NCI-H526 (cell line): ENCODE measurements at regions not wholly inside any gene's neighbourhood (a gene's known extent, or its start where the extent isn't known, plus 50 kb on each side); places are given as distances from the start of the nearest gene placed in this dataset.

Experiments used
- DNase-seq, 2 experiments: peaks; one replicate each; lab custom pipeline; 2025; lab: John Stamatoyannopoulos, UW

DNA sequence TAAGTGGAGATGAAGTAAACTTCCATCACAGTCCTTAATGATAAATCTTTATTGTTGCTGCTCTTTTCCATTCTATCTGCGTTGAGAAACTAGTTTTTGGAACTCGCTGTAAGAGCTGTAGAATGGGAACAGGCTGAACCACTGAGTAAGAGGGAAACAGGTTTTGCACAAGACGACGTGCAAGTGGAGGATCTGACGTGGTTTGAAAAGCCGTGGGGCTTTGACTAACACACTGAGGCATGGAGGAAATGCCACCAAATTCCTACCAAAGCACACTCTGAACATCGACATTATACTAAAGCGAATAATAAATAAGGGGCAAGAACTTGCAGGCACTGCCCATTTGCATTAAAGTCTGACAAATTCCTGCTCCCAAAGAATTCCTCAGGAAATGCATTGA is 160.6 kb downstream of the KLF6 start:
- no peak for DNase-seq

DNA sequence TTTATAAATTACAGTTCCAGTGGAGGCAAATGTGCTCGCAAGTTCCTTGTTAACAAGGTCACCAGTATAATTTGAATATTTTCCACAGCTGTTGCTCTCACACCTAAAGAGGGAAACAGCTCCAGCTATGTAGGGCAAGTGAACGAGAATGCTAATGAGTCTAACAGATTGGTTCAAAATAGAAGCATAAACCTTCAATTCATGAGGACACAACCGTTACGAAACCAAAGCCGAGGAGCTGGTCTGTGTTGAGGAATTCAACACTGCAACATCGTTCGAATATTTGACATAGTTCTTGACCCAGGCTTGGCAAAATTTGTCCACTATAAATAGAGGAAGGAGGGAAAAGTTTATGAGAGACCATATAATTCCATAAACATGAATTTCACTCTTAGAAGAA is 161.3 kb downstream of the KLF6 start:
- DNase-seq: peak; percentile 43 to 69

DNA sequence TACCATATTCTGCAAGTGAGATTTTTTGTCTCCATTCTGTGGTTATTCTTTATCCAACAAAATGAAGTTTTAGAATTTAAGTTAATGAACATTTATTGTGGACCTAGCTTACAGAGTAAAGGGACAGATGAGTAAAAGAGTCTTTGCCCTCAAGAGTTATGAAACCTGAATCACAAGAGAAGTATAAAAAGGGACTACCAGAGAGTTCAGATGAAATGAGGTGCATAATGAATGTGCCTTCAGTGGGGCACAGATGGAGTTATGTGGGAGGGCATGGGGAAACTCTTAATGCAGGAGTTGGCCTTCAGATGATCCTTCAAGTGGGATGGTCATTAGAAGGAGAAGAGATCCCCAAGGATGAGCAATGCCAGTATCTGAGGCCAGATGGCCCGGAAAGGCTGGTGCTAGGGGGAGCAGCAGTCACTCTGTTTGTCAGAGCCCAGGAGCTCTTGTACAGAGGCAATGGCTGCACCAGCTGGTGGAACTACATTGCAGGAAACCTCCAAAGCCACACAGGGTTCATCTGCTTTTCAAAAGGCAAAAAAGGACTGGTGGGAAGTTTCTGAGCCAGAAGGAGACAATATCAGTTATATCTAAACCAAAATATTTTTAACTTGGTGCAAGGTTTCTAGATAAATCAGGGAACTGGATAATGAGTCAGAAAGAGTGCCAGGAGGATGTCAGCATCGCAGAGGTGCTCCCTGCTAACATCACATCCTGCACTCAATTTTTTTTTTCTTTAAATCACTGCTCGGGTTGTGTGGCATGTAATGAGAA is 162.0 kb downstream of the KLF6 start:
- no peak for DNase-seq

DNA sequence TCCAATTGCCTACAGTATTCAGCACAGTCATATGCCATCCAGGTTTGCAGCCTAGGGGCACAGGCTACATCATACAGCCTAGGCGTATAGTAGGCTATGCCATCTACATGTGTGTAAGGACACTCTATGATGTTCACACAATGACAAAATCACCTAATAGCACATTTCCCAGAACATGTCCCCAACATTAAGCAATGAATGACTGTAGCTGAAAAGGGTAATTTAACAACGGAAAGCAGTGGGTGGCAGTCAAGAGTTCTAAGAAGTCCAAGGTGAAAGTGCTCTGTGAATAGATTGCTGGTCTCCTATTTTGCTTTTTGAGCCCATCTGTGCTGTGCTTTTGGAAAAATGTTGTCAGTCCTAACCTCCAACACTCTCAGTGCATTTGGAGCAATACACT is 162.6 kb downstream of the KLF6 start:
- DNase-seq: no peak

DNA sequence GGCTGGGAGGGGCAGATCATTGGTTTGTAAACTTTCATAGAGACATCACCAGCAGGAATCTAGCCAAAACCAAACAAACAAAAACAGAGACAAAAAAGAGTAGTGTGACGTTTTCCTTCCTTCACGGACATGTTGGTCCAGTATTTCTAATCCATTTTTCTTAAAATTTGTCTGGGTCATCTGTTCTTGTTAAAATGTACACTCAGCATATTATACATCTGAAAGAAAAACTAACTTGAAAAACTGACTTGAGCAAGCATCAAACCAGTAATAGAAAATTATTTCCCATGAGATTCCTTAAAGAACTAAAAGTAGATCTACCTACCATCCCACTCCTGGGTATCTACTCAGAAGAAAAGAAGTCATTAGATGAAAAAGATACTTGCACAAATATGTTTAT is 164.2 kb downstream of the KLF6 start:
- no peak for DNase-seq

DNA sequence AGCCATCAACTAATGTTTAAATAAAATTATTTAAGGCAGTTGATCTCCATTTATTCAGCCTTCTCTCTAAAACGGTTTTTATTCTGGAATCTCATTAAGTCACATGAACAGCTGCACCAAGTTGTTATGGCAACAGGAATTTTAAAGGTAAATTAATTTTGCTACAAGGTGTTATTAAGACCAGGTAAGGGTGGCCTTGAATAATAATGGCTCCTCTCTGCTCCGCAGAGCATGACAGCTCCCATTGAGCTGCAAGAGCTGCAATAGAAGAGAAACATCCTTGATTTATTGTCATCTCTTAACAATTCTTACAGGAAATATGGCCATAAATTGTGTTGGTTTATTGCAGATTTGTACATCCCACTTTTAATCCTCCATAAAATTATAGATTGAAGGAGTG is 165.8 kb downstream of the KLF6 start:
- DNase-seq: peak in 1 of 2 experiments; percentile 14

DNA sequence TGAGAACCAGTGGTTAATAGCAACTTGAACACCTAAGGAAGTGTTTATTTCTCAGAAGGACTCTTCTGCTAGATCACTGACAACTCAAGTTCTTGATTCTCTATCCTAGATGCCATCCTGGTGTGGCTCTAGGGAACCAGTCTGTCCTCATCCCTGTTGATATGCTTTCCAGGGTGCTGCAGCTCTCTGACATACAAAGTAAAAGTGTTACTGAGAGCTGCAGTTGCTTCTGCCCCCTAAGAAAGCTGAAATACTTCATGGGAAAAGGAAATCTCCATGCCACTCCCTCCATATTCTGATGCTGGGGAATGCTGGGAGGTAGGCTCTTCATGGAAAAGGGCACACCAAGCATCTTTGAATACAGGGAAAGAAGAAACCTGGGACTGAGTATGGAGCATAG is 168.1 kb downstream of the KLF6 start:
- no peak for DNase-seq

DNA sequence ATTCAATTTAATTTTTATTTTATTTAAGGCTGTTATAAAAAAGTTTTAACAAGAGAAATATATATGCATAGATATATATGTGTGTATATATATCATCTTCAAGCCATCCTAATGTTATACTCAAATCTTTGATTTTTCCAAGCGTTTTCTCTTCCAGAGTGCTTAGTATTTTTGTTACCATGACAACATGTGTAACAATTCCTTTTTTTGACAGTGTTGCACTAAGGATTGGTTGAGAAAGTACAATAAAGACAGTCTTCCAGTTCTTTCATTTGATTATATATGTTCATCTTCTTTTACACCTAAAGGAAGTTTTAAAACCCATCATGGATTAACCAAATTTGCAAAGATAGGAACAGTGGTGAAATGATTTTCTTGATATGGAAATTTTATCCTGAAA is 171.7 kb downstream of the KLF6 start:
- DNase-seq: no peak

DNA sequence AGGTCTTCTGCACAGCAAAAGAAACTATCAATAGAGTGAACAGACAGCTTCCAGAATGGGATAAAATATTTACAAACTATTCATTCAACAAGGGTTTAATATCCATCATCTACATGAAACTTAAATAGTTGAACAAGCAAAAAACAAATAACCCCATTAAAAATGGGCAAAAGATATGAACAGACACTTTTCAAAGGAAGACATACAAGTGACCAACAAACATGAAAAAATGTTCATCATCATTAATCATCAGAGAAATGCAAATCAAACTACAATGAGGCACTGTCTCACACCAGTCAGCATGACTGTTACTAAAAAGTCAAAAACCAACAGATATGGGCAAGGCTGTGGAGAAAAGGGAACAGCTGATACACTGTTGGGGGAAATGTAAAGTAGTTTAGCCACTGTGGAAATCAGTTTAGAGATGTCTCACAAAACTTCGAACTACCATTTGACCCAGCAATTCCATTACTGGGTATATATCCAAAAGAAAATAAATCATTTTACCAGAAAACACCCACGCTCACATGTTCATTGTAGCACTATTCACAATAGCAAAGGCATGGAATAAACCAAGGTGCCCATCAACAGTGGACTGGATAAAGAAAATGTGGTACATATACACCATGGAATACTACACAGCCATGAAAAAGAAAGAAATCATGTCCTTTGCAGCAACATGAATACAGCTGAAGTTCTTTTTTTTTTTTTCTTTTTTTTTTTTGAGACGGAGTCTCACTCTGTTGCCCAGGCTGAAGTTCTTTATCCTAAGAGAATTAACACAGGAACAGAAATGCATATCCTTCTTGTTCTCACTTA is 172.6 kb downstream of the KLF6 start:
- DNase-seq: no peak

DNA sequence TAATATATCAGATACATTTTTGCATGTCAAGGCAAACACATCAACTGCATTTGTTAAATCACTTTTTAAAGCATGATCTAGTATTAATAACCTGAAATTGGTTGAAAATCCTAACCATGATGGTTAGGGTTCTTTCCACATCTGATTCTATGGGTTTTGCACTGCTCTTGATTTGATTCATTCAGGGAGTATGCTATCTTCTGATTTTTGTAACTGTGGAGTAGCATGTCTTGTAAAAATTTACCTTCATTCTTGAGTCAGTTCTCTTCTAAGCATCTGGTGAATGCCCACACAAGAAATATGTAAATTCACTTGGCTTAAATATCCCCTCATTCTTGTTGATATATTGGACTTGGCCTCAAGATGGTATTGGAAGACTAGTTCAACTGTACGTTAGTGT is 178.7 kb downstream of the KLF6 start:
- no peak for DNase-seq

DNA sequence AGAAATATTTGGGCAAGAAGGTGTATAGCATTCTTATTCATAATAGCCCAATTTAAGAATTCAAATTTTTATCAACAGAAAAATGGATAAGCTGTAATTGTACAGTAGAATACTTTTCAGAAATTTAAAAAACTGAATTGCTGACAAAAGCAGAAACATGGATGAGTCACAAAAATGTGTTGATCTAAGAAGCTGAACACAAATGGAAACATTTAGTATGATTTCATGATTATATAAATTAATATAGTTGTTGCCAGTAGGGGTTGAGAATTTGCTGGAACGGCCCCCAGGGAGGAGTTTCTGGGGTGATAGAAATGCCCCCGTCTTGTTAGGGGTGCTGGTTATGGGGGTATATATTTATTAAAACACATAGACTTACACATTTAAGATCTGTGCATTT is 179.1 kb downstream of the KLF6 start:
- no peak for DNase-seq

DNA sequence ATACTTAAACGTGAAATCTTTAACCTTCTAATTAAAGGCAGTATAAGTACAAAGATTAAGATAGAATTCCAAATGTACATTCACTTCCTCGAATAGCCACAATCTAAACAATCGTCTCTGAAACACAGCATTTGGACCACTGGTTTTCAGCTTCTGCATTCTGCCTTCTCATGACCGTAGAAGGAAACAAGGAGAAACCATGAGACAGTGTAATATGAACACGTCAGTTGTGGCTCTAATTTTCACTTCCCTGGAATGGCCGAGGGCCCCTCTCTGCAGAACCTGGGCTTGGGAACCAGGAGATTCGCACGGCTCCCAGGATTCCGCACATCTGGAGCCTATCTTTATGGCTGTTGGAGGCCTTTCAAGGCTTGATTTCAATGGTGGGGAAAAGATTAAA is 189.3 kb downstream of the KLF6 start:
- DNase-seq: no peak

DNA sequence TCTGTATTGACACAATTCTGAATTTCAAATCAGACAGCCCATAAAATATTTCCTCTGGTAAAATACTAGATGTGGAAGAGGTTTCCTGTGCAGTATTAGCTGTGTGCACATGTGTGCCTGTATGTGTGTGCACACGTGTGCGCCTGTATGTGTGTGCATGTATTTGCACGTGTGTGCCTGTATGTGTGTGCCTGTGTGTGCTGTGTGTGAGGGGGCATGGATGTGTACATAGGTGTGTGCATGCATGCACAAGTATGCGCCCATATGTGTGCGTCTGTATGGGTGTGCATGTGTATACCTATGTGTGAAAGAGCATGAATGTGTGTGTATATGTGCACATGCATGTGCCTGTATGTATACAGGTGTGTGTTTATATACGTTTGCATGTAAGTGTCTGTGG is 191.4 kb downstream of the KLF6 start:
- DNase-seq: no peak

DNA sequence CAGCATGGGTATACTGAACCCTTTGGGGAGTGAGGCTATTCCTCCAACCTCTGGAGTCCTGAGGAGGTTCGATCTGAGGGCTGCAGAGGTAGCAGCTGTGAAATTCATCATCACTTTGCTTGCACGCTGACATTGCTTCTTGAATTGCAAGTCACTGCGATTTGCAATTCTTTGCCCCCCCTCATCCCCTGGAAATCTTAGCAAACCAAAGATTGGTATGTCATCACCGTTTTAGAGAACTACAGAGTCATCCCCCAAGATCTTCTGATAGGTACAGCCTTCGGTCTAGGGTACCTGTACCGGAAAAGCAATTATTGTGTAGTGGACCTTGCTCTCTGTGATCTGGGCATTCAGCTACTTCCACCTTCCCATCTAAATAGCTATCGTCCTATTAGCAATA is 192.6 kb downstream of the KLF6 start:
- no peak for DNase-seq

DNA sequence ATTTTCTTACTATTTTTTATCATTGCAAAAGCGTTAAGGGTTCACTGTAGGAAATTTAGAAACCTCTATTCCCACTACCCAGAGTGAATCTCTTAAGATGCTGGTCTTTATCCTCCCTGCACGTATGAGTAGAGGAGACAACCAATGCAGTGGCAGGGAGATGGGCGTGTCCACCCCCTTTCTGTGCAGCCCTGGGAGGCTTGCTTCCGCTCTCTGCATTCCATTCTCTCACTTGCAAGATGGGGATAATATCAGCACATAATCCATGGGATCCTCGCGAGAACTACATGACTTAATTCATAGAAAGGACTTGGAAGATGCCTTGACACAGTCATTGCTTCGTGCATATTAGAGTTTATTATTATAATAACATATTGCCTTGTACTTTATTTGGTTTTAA is 196.2 kb downstream of the KLF6 start:
- no peak for DNase-seq

DNA sequence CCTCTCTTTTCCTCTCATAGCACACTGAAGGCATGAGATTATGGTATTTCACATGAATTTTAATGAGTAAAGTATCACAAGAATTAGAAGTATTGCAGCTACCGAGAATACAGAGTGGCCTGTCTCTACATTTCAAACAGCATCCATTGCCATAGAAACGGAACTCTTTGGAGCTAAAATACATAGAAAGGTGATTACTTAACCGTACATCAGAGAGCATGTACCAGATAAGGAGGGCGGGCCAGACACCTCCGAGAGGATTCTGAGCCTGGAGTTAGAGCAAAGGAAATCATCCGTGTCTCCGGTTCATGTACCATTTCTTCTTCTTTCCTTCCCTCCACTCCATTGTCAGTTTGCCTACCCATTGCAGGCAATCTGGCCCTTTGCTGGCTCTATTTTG is 196.7 kb downstream of the KLF6 start:
- no peak for DNase-seq

DNA sequence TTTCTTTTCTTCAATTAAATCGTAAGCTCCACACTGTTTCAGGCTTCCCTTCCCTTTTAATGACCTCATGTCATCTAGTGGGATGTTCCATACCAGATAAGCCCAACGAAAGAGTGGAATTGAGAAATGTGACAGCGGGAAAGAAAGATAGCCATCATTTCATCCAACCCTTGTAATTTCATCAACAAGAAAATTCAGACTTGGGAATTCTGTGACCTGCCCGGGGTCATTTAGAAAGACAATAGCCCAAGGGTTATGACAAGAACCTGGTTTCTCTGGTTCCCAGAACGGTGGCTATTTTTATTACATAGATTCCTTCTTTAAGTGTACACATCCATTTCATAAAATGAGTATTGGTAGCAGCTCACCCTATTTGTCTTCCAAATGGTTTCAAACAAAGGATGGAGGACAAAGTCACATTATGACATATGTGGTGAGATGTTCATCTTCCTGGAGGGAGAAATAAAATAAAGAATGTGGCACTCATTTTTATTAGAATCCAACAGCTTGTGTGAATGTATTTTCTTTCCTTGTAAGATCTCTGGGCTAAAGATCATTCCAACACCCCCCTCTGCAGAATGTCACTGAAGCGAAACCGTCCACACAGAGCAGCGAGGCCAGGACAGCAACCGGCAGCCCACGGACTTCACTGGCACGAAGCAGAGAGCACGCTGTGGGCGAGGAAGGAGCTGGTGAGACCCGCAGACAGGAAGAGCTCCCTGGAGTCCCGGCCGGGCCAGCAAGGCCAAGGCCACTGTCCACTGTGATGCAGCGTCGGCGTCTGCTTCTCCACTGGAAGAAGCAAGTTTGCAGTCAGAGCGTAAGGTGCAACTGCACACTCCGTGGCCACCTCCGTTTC is 199.9 kb downstream of the KLF6 start:
- no peak for DNase-seq

DNA sequence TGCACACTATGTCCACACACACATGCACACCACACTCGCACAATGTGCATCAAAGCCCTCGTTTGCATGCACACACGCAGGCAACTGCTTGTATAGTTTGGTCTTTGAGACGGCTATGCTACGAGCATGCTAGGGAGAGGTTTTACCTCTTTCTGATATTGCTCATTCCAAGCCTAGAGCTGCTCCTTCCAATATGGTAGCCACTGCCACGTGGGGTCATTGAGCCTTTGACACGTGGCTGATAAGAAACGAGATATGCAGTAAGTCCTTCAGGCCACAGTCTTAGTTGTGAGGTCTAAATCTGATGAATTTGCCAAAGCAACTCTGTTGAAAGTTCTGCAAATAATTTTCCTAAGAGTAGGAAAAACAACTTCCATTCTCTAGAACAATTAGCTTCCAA is 204.4 kb downstream of the KLF6 start:
- DNase-seq: no peak

DNA sequence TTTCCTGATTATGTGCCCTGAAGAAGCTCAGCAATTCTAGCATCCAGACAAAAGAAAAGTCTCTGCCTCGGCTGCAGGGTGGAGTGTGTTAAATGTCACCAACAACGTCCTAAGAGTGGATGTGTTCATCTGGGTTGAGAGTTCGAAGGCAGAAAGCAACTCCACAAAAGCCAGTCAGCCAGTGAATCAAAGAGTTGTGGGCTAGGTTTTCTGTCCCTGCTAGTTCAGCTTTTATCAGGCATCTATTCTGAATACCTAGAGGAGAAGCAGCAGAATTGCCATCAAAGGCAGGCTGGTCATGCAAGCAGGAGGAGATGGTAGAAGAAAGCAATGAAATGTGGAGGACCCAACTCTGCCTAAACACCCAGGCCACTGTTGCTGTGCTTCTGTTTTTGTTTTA is 205.2 kb downstream of the KLF6 start:
- no peak for DNase-seq

DNA sequence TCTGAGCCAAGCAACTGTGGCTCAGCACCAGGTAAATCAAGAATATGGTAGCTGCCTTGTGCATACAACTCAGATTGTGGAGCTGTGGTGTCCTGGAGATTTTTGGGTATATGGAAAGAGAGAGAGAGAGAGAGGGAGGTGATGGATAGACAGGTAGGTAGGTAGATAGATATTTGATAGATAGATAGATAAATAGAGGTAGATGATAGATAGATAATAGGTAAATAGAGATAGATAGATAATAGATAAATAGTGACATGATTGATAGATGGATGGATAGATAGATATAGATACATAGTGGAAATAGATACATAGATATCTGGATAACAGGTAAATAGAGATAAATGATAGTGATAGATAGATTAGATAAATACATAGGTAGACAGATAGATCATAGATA is 206.3 kb downstream of the KLF6 start:
- no peak for DNase-seq

DNA sequence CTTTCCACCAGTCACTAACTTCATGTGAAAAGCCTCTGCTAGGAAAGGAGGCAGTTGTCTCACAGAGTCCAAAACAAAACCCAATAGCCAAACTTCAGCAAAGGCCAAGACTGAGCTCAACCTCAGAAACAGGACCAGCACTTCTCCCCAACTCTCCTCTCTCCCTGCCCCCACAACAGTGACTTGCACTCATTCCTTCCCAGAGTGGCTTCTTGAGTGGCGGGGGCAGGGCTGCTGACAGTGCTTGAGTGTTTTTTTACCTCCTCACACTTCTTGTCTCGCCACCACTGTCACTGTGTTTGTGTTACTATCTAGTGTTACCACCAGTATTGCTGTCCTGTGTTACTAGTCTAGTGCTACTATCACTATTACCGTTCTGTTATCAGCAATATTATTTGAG is 206.8 kb downstream of the KLF6 start:
- no peak for DNase-seq

DNA sequence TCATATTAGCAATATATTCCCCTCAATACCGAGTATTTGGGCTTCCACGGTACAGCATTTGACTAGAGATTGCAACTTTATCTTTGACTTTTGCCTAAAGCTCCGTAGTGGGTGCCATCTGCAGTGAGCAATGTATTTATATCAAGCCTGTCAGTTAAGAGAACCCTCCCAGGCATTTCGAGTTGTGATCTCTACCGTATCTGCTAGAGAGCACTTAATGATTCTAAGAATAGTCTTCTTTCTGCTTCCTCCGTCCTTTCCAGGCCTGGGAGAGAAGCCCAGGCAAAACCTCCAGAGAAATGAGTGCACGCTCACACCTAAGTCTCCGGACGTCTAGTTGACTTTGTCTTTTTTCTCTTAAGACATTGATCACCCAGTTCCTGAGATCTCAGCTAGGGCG is 210.6 kb downstream of the KLF6 start:
- DNase-seq: no peak

DNA sequence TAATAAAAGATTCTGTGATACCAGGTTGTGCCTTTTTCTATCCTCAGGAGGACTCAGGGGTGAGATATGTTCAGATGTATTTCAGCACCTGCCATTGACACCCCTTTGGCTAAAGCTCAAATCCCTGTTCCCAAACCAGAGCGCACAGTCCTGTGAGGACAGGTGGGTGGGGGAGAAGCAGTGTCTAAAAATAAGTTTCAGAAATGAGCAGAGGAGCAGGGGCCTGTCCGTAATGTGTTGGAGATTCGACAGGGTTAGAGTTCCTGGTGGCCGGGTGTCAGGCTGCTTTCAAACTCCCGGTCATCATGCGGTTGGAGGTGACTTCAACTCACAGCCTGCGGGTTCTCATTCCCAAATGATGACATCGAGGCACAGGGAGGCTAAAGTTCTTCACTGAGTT is 211.5 kb downstream of the KLF6 start:
- no peak for DNase-seq
